ENCODE measurements at regions not wholly inside any gene's neighbourhood (a gene's known extent, or its start where the extent isn't known, plus 50 kb on each side); places are given as distances from the start of the nearest gene placed in this dataset.

GRCh38 chr2:22970991-22971390, 414.0 kb upstream of the KLHL29 start:
- TF ChIP-seq, protein P1, sequence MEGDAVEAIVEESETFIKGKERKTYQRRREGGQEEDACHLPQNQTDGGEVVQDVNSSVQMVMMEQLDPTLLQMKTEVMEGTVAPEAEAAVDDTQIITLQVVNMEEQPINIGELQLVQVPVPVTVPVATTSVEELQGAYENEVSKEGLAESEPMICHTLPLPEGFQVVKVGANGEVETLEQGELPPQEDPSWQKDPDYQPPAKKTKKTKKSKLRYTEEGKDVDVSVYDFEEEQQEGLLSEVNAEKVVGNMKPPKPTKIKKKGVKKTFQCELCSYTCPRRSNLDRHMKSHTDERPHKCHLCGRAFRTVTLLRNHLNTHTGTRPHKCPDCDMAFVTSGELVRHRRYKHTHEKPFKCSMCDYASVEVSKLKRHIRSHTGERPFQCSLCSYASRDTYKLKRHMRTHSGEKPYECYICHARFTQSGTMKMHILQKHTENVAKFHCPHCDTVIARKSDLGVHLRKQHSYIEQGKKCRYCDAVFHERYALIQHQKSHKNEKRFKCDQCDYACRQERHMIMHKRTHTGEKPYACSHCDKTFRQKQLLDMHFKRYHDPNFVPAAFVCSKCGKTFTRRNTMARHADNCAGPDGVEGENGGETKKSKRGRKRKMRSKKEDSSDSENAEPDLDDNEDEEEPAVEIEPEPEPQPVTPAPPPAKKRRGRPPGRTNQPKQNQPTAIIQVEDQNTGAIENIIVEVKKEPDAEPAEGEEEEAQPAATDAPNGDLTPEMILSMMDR (conservative IDR thresholded peaks at IDR 0.05 in 1 of 2, IDR thresholded peaks at IDR 0.05 in 1 of 2; ENCODE audit: low read depth in 1 of 2, low read length in 2 of 2) = no peak
- TF ChIP-seq EZH2 (IDR thresholded peaks at IDR 0.05; ENCODE audit: low read length, missing control alignments) = no peak
